ENCODE measurements at regions not wholly inside any gene's neighbourhood (a gene's known extent, or its start where the extent isn't known, plus 50 kb on each side); places are given as distances from the start of the nearest gene placed in this dataset.
"Not testable (repeated sequence)": the region's sequence is repeated elsewhere in the genome, so short reads cannot be mapped to it uniquely, and the experiment has no call there.

DNA sequence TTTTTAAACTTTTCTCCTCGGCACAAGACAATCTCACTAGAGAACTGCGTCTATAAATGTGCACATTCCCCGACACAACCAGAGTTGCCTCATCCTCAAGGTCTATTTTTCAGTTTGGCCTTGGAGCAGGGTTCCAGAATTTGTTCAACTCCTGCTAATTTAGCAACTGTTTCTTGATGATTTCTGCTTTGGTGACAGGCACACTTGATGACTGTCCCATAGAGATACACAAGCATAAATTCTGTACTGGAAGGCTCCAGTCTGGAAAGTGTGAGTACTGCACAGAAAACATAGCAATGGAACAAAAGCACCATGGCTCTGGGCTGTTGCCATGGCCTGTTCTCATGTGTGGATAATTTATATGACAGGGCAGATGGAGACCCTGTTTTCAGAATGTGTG, 379.6 kb upstream of the PDZRN3 start:
- no peak for DNase-seq (ENCODE audit: extremely low read depth in 1 of 2, low read depth in 1 of 2)

DNA sequence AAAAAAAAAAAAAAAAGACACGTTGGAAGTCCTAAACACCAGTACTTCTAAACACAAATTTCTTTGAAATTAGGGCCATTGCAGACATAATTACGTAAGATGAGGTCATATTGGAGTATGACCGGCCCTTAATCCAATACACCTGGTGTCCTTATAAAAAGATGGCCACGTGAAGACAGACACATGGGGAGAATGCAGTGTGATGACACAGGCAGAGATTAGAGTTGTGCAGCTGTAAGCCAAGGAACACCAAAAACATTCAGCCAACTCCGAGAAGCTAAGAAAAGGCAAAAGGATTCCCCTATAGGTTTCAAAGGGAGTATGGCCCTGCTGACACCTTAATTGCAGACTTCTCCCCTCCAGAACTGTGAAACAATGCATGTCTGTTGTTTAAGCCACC, 379.0 kb upstream of the PDZRN3 start:
- no peak for DNase-seq (ENCODE audit: extremely low read depth in 1 of 2, low read depth in 1 of 2)

DNA sequence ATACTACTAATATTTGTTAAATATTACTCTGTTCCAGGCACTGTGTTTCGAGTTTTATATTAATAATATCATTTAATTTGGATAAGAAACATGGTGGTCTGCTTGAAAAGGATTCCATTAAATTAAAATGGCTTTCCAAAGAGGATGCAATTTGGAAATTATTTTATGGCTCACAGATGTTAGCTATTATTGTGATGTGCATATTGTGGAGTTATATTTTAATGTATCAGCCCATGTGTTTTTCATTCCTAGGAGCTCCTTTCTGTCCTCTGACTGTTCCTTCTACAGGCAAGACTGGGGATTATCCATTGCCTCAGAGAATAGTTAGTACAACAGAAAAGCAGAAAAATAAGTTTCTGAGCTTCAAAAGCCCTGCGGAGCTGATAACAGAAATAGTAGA, 376.7 kb upstream of the PDZRN3 start:
- no peak for DNase-seq (ENCODE audit: extremely low read depth in 1 of 2, low read depth in 1 of 2)

DNA sequence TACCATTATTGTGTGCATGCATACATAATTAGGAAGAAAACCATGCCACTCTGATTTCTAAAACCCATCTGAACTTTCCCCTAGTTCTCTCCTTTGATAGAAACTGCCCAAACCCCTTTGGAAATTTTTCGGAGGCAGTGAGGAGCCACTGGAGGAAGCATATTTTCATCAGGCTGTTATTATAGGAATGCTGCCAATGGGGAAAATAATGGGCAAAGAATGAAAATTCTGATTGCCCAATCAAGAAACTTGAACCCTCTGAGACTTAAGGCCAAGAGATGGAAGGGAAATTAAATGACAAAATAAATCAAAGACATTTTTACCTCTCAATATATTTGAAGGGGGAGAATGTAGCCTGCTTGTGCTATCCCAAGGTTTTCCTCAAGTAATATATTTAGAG, 376.0 kb upstream of the PDZRN3 start:
- no peak for DNase-seq (ENCODE audit: extremely low read depth in 1 of 2, low read depth in 1 of 2)

DNA sequence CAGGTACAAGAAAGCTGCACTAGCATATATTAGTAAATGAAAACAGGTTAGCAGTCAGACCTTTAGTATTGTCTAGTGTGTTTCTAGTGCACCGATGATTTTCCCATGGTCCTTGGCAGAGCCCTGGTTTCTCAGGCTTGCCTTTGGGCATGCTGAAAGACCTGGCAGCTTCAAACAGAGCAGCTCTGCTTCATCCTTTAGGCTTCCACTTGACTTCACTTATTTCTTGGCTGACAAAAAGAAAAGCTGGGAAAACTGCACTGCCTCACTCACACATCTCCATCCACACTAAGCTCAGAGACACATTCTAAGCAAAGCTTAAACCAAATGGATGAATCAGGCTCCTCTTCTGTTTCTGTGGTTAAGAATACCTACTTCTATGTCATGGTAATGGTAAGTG, 374.8 kb upstream of the PDZRN3 start:
- DNase-seq (ENCODE audit: extremely low read depth in 1 of 2, low read depth in 1 of 2), result no peak

DNA sequence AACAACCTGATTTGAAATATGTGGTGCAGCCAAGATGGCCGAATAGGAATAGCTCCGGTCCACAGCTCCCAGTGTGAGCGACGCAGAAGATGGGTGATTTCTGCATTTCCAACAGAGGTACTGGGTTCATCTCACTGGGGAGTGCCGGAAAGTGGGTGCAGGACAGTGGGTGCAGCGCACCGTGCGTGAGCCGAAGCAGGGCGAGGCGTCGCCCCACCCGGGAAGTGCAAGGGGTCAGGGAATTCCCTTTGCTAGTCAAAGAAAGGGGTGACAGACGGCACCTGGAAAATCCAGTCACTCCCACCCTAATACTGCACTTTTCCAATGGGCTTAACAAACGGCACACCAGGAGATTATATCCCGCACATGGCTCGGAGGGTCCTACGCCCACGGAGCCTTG, 365.9 kb upstream of the PDZRN3 start:
- not testable (repeated sequence) for DNase-seq (ENCODE audit: extremely low read depth in 1 of 2, low read depth in 1 of 2)

DNA sequence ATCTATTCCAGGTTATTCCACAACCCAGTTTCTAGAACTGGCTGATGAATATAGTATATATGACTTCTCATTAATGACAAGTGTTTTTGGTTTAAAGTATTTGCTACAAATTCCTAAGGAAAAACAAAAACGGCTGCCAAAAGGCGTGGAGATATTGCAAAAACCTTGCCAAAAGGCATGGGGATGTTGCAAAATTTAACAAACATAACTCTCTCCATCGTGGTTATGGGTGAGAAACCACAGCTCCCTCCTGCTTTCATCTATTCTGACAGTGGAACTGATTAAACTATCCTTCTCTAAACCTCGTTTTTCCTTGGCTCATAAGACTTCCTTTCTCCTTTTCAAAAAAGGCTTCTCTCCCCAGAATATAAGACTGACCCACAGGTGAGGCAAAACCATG, 342.0 kb upstream of the PDZRN3 start:
- no peak for DNase-seq (ENCODE audit: extremely low read depth in 1 of 2, low read depth in 1 of 2)

DNA sequence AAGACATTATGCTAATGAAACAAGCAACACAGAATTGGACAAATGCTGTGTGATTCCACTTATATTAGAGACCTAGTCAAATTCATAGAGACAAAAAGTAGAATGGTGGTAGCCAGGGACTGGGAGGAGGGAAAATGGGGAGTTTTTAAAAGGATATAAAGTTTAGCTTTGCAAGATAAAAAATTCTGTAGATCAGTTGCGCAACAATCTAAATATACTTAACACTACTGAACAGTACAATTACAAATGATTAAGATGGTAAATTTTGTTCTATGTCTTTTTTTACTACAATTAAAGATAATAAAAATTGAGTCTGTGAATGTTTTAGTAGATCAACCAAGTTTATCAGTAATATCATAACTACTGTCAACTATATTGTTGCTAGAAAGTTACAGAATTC, 340.1 kb upstream of the PDZRN3 start:
- DNase-seq (ENCODE audit: extremely low read depth in 1 of 2, low read depth in 1 of 2), result no peak

DNA sequence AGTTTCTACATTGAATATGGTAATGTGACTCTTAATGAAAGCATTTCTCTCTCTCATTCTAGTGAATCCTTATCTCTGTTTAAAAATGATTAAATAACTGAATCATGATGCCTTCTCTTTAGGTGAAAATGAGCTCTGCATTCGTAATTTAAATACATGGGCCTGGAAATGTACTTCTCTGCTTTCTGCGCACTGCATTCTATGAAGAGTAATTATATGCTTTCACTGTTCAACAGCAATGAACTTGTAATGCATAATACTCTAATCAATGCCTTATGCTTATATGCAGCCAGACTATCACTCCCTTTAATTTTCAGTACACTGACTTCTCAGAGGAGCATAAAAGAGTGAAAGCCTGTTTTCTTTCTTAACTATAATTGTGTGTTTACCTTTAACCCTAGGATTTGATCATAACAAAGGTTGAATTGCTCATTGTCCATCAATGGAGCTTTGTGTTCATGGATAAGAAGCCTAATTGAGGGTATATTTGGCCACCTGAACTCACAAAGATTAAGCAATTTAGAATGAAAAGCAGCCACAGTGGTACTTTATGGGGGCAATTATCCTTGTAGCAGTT, 330.8 kb upstream of the PDZRN3 start:
- DNase-seq (ENCODE audit: extremely low read depth in 1 of 2, low read depth in 1 of 2), result no peak

DNA sequence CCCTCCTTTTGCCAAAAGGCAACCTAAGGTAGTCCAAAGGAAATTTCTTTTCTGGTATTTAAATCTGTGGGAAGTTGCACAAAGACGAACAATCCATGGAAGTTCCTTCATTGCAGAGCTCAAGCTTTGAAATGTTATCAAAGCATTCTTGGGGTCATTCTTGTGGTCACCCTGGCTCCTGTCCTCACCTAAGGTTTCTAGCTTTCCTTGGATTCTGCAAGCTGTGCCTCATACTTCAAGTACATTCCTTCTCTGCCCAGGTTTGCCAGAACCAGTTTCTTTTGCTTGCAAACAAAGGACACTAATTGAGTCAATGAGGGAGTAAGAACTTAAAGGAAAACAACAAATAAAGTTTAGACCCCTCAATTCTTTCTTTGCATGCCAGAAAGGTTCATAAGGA, 329.8 kb upstream of the PDZRN3 start:
- no peak for DNase-seq (ENCODE audit: extremely low read depth in 1 of 2, low read depth in 1 of 2)

DNA sequence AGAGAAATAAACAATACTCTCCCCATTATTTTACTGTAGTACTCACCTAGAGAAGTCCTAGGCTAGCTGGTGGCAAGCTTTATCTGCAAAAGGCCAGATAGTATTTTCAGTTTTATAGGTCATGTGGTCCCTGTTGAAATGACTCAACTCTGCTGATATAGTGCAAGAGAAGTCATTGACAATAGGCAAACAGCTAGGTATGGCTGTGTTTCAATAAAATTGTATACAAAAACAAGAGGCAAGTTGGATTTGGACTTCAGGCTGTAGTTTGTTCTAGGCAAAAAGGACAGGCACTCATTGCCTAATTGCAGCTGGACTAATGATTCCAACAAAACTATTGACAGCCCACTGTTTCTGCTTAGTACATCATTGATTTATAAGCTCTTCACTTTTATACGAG, 328.0 kb upstream of the PDZRN3 start:
- DNase-seq (ENCODE audit: extremely low read depth in 1 of 2, low read depth in 1 of 2), result no peak

DNA sequence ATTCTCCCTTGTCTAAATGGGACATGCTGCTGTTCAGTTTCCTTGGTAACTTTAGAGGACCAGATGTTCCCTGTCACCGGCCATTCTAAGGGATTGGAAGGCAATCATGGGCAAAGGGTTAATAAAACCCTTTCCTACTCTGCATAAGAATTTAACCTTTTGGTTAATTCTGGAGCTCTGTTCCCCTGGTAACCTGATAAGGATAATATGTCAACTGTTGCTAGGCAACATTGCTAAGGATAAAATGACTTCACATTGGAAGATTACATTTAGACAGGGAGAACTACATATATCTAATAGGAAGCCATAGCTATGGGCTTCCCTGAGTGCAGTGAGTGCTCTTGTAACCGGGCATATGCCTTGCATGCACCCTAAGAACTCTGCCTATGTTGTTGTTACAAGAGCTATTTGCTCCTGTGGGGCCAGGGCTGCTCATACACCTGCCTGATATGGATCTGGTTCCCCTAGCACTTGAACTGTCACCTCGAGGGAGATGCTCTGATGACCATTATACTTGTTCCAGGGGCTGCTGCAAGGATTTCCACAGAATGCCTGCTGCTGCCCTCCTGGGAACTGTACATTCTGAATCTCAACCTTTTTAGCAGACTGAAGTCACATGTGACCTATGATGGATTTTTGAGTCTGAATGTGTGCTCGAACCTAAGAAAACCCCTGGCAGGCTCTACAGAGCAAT, 326.3 kb upstream of the PDZRN3 start:
- no peak for DNase-seq (ENCODE audit: extremely low read depth in 1 of 2, low read depth in 1 of 2)

DNA sequence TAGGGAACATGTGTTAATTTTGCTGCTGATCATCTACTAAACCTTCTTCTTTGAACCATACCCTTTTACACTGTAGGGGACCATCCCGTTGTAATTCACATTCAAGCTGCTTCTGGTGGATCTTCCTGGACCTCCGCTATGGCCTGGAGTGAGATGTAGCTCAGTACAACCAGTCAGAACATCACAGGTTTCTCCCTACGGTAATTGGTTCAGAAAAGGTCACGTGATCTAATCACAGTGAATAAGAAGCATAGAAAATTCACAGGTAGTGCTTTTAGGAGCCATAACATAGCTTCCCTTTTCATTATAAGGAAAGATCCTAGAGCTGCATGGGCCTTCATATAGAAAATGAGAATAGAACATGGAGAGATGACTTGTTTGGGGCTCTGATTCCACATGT, 320.8 kb upstream of the PDZRN3 start:
- no peak for DNase-seq (ENCODE audit: extremely low read depth in 1 of 2, low read depth in 1 of 2)

DNA sequence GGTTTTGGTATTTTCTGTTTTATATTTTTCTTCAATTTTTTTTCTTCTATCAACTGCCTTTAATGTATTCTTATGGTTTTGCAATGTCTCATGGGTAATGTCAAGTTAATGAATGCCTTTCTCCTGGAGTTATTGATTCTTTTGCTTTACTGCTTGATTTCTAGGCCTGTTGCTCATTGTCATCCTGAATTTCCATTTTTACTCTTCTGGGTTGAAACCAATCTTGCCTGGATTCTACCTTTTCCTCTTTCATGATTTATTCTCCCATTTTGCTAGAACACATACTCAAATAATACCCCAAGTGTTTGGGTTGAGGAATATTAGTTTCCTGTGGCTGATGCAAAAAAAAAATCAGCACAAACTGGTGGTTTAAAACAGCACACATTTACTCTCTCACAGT, 315.2 kb upstream of the PDZRN3 start:
- DNase-seq (ENCODE audit: extremely low read depth in 1 of 2, low read depth in 1 of 2), result no peak

DNA sequence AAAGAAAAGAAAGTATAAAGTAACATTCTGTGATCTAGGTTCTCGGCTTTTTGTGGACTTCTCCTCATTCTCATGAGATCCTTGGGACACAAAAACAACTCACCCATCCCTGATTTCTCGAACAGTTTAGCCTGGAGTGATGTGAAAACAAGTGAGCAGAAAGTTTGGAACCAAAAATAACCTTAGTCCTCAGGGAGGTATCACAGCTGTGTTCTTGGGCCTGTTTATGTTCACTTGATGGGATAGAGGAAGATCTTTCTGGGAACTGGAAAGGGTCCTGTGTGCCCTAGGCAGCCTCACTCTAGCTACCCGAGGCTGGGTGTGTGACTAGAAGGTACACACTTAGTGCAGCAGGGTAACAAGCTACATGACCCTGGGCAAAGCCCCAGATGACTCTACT, 308.8 kb upstream of the PDZRN3 start:
- DNase-seq (ENCODE audit: extremely low read depth in 1 of 2, low read depth in 1 of 2), result no peak

DNA sequence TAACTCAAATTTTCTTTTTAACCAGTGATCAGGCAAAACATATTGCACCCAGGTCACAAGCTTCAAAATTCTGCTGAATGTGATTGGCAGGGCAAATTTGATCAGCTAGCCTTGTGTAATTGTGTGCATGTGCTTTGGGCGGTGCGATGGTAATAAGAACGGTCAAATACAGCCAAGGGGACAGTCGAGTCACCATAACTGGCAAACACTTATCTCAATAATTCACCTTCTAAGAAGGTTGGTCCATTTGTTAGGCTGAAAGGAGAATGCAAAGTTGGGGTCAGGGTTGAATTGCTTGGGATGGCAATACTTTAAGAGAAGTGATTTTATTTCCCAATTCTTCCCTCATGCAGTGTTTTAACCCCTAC, 302.4 kb upstream of the PDZRN3 start:
- no peak for DNase-seq (ENCODE audit: extremely low read depth in 1 of 2, low read depth in 1 of 2)

DNA sequence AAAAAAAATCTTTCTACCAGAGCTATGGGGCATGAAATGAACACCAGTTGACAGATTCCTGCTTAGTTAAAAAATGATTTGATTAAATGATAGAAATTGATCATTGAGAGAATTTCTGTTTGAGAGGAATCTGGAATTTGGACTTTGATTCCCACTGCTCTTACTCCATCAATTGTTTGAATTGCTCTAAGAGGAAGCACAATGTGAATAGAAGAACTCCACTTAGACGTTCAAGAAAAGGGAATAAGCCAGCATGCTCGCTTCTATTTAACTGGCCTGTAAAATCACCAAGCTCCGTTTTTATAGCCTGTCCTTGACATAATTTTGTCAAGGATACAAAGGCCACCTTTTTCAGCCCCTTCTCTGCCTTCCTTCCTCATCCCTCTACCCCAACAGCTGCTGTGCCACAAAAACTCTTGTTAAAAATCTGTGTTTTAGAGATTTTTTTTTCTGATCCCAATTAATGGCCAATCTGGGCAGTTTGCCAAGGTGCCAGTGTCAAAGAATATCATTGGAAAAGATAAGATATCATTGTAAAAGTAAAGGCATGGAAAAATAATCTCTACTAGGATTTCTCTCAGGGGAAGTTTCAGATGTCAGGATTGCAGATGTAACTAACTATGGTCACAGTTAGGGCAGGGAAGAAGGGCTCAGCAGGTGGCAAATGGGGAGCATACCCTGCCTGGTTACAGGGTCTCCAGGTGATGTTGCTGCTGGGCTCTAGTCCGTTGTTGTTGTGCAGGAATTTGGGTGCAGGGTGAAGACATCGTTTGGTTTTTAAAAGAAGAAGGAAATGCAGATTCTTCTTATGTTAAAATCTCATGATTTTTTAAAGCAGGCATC, 301.8 kb upstream of the PDZRN3 start:
- no peak for DNase-seq (ENCODE audit: extremely low read depth in 1 of 2, low read depth in 1 of 2)

DNA sequence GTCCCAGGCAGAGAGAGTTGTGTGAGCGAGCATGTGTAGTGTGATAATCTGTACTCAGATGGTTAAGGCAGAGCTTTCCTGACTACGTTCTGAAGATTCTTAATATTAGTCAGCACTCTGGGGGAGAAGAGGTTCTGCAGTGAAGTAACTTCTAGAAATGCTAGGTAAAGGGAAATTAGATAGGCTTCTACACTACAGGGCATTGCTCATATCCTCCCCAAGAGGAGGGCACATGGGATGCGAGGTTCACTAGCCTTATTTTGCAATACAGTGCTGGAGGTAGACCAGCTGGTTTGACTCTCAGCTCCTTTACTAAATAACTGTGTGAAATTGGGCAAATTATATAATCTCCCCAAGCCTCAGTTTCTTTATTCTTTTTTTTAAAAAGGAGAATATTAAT, 300.3 kb upstream of the PDZRN3 start:
- no peak for DNase-seq (ENCODE audit: extremely low read depth in 1 of 2, low read depth in 1 of 2)

DNA sequence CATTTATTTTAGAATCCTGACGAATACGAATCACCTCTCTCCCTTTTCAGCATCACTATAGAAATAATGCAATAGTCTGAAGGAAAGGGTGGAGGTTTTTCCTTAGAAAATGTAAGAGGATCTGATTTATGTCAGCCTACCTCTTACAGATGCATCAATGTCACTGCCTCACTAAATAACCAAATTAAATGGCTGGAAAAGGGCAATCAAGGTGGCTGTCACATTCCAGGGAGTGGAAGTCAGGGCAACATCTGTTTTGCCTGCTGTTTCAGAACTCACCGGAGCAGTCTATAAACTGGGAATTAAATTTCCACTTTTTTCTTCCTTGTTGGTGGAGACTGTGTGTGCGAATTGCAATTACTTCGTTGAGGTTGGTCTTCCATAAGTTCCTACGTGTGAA, 299.3 kb upstream of the PDZRN3 start:
- DNase-seq (ENCODE audit: extremely low read depth in 1 of 2, low read depth in 1 of 2), result no peak

DNA sequence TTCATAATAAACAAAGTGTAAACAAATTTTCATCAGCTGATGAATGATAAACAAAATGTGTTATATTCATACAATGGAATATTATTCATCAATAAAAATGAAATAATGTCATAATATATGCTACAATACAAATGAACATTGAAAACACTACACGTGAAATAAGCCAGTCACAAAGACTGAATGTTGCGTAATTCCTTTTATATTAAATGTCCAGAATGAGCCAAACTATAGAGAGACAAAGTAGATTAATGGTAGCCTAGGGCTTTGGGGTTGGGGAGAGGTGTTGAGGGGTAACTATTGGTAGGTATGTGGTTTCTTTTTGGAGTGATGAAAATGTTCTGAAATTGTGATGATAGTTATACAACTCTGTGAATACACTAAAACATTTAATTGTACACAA, 292.9 kb upstream of the PDZRN3 start:
- DNase-seq (ENCODE audit: extremely low read depth in 1 of 2, low read depth in 1 of 2), result no peak

DNA sequence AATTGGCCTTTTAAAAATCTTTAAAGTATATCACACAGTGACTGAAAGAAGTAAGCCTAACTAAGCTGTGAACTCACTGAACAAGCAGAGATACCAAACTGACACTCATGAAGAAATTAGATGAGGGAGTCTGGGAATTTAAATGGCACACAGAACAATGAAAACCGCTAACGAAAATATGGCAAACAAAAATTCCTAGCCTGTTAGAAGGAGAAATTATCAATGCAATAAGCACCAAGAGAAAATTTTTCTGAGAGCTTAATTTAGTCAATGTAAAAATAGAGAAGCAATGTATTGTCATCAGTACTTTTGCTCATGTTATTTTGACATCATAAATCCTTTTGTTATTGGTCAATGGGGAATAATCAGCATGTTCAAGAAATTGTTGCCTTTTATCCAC, 291.1 kb upstream of the PDZRN3 start:
- no peak for DNase-seq (ENCODE audit: extremely low read depth in 1 of 2, low read depth in 1 of 2)

DNA sequence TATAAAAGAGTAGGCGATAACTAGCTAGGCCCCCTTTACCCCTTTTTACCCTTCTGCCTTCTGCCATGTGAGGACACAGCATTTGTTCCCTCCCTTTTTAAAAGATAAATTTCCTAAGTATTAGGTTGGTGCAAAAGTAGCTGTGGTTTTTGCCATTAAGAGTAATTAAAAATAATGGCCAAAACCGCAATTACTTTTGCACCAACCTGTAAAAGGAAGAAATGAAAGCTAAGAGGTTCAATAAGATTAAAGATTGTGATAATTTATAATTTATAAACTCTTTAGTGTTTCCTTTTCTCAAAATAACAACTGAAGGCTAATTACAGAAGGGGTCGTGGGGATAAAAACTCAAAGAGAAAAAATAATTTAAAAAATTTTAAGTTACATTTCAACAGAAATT, 283.5 kb upstream of the PDZRN3 start:
- no peak for DNase-seq (ENCODE audit: extremely low read depth in 1 of 2, low read depth in 1 of 2)
